HG03108 (cell line): ENCODE measurements at regions not wholly inside any gene's neighbourhood (a gene's known extent, or its start where the extent isn't known, plus 50 kb on each side); places are given as distances from the start of the nearest gene placed in this dataset.
"Not testable (repeated sequence)": the region's sequence is repeated elsewhere in the genome, so short reads cannot be mapped to it uniquely, and the experiment has no call there.

Experiments
- ATAC-seq: cut with Tn5 transposase; IDR thresholded peaks from one replicate; pipeline ENCODE4 v1.9.1; 2021; ENCODE audit warnings: moderate library complexity; ENCODE audit not compliant: unreplicated experiment

- no peak for ATAC-seq
These were observed 978.7 kb downstream of the MRPL39 start for GRCh38 chr21:24628536-24628935.

GRCh38 chr21:24628046-24628445, 979.2 kb downstream of the MRPL39 start:
- no peak for ATAC-seq

- no peak for ATAC-seq
These were observed 989.5 kb downstream of the MRPL39 start for GRCh38 chr21:24617819-24618218.

- no peak for ATAC-seq
These were observed 1013.2 kb downstream of the MRPL39 start for GRCh38 chr21:24594082-24594481.

- ATAC-seq: no peak
These were observed 1017.0 kb downstream of the MRPL39 start for GRCh38 chr21:24590261-24590660.

- no peak for ATAC-seq
These were observed 1023.8 kb downstream of the MRPL39 start for GRCh38 chr21:24583473-24583872.

GRCh38 chr21:24577301-24577700, 1030.0 kb downstream of the MRPL39 start:
- no peak for ATAC-seq

- no peak for ATAC-seq
These were observed 1046.0 kb downstream of the MRPL39 start for GRCh38 chr21:24561291-24561690.

- no peak for ATAC-seq
These were observed 1054.8 kb downstream of the MRPL39 start for GRCh38 chr21:24552491-24552890.

GRCh38 chr21:24545807-24546361, 1061.4 kb downstream of the MRPL39 start:
- no peak for ATAC-seq

- ATAC-seq: no peak
These were observed 1093.1 kb downstream of the MRPL39 start for GRCh38 chr21:24514081-24514733.

GRCh38 chr21:24509131-24509530, 1098.2 kb downstream of the MRPL39 start:
- ATAC-seq: no peak

GRCh38 chr21:24486973-24487372, 1120.3 kb downstream of the MRPL39 start:
- ATAC-seq: no peak

- ATAC-seq: not testable (repeated sequence)
These were observed 1123.9 kb downstream of the MRPL39 start for GRCh38 chr21:24483361-24483760.

GRCh38 chr21:24470852-24471251, 1136.4 kb downstream of the MRPL39 start:
- no peak for ATAC-seq

GRCh38 chr21:24456358-24456757, 1150.9 kb downstream of the MRPL39 start:
- no peak for ATAC-seq

- ATAC-seq: no peak
These were observed 1157.2 kb downstream of the MRPL39 start for GRCh38 chr21:24450119-24450518.

- no peak for ATAC-seq
These were observed 1161.8 kb downstream of the MRPL39 start for GRCh38 chr21:24445517-24445916.

- ATAC-seq: no peak
These were observed 1162.5 kb downstream of the MRPL39 start for GRCh38 chr21:24444736-24445135.

GRCh38 chr21:24436236-24436635, 1171.0 kb downstream of the MRPL39 start:
- ATAC-seq: no peak

- ATAC-seq: peak; percentile 72
These were observed 1178.6 kb downstream of the MRPL39 start for GRCh38 chr21:24428591-24429199.

GRCh38 chr21:24424776-24425175, 1182.5 kb downstream of the MRPL39 start:
- ATAC-seq: no peak
